GM19043 (cell line): ENCODE measurements at regions not wholly inside any gene's neighbourhood (a gene's known extent, or its start where the extent isn't known, plus 50 kb on each side); places are given as distances from the start of the nearest gene placed in this dataset.

Source experiments
- ATAC-seq: cut with Tn5 transposase; IDR thresholded peaks from one replicate; pipeline ENCODE4 v1.9.1; 2021; ENCODE audit warnings: low read depth; ENCODE audit not compliant: unreplicated experiment

DNA sequence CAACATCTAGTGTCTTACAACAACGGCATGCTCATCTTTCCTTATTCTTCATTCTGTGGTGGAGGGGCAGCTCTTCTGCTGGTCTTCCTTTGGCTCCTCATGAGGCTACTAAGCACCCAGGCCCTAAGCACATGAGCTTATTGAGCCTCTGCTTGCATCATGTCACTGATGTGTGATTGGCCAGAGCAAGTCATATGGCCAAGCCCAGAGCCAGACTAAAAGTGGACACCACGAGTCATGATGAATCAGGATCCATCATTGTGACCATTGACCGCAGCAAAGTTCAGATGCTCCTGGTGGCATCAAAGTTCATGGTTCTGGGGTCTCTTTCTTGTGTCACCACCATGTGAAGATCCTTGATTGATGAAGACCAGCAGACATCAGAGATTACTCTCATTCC, 192.0 kb upstream of the FOXA2 start:
- ATAC-seq: no peak

DNA sequence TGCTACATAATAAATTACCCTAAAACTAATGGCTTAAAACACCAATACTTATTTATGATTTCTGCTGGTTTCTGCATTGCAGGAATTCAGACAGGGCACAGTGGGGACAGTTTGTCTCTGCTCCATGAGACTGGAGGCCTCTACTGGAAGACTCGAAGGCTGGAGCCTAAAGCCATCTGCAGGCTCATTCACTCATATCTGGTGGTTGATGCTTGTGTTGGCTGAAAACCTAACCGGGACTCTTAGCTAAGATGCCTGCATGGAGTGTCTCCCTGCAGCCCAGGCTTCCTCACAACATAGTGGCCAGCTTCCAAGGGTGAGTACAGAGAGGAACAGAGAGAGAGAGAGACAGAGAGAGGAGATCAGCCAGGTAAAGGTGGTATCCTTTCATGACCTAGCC, 195.5 kb upstream of the FOXA2 start:
- ATAC-seq: no peak

GRCh38 chr20:22781869-22782268, 197.5 kb upstream of the FOXA2 start:
- no peak for ATAC-seq

DNA sequence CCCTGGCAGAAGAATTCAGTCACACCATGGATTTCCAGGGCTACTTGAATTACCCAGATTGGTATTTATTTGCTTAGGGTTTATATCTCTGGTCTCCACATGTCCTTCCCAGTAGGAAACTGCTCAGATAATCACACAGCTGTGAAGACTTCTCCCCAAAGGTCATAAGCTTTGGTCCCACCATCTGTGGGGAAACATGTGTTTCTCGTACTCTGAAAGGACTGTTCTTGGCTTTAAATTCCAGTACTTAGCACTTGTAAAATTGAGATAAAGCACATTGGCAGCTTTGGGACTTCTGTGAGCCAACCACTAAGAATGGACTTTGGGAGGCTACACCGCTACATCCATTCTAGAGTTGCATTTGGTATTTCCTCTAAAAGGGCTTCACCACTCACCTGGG, 205.3 kb upstream of the FOXA2 start:
- ATAC-seq: no peak

DNA sequence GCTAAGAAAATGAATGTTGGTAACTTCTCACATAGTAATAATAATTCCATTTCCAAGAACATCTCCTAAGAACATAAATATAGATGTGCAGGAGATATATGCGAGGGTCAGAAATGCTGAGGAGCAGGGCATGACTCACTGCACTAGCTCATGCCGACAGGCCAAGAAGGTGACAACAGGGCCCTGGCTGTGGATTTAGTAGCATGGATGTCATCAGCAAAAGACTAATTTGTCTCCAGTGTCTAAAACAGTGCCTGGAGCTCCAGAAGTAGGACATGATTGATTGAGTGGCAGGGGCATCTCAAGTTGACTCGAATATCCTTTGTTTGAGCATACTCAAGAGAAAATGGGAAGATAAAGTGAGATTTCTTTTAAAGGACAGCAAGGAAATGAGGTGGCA, 207.0 kb upstream of the FOXA2 start:
- ATAC-seq: no peak

DNA sequence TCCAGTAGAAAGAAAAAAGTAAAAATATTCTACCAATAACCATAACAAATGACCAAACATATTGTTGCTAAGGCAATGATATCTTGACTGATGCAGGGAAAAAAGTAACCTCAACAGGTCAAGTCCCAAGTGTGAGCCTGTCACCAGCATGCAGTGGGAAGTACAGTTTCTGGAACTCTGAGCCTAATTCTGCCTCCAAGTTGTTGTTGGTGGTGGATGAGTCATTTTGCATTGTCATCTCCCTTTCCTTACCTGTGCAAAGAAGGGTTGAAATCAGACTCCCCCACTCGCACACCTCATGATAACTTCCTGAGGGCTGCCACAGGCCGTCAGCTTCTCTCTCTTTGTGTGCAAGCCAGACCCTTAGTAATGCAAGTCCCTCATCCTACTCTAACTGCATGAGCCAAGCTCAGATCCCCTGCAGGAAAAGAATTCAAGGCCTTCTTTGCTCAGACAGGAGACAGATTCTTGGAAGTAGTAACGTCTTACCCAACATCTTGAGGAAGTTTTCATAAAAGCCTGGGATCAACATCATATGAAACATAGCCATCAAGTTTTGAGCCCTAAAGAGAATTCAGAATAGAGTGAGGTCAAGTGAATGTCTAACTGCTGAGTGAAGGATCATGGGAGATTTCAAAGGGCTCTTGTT, 207.6 kb upstream of the FOXA2 start:
- ATAC-seq: no peak

GRCh38 chr20:22794200-22794599, 209.8 kb upstream of the FOXA2 start:
- no peak for ATAC-seq

DNA sequence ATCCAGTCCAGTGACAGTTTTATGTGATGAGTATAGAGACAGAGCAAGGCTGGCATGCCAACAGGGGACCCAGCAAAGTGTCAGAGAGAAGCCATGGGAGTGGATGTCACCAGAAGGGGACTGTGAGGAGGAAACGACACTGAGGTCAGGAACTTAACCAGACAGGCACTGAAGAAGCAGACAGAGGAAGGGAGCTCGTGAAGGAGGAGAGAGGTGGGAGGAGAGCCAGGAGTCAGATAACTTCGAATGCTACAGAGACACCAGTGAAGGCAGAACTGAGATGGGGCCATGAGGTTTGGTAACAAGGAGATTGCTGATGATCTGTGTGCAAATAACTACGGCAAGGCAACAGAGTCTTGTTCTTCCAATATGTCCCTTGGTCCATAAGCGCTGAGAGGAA, 211.1 kb upstream of the FOXA2 start:
- no peak for ATAC-seq

GRCh38 chr20:22795871-22796270, 211.5 kb upstream of the FOXA2 start:
- no peak for ATAC-seq

DNA sequence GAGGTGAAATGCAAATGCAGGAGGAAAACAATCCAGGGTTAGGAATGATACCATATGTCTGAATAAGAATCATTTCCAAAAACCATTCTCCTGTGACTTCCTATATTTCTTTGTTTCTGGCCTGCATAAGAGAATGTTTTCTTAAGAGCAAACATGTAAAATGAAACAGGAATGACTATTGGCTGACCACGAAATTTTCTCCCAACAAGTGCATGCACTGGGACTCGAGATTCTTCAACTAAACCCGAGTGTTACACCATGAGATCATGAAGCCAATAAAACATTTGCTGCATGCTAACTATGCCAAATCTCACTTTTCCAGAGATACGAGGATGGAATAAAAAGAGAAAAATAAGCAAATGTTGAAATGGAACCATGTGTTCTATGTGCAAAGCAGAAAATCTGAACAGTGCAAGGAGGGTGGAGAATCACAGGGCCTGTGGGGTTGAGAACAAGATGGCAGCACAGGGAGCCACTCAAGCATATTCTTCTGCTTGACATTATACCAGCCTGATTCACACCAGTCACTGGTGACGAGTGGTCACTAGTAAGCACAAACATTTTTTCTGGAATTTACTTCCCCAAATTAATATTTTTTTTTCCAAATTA, 212.2 kb upstream of the FOXA2 start:
- no peak for ATAC-seq

- ATAC-seq: no peak
Observed at GRCh38 chr20:22797103-22797502, 212.7 kb upstream of the FOXA2 start.

GRCh38 chr20:22799687-22800086, 215.3 kb upstream of the FOXA2 start:
- no peak for ATAC-seq

GRCh38 chr20:22800129-22800528, 215.8 kb upstream of the FOXA2 start:
- ATAC-seq: no peak

DNA sequence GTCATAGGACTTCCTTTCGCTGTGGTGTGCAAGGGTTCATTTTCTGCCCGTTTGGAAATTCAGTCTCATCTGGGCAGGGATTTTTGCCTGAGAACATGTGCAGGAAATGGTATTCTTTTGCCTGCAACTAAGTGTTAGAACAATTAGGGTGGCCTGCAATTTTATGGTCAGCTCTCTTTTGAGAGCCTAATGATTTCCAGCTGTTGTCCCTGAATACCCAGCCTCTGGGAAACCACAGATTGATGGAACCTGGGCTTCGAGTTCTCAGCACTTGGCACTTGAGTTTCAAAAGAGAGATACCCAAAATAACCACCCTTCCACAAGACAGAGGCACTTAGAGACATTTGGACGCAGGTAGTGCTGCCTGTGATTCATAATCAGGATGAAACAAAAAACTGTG, 217.2 kb upstream of the FOXA2 start:
- ATAC-seq: no peak

DNA sequence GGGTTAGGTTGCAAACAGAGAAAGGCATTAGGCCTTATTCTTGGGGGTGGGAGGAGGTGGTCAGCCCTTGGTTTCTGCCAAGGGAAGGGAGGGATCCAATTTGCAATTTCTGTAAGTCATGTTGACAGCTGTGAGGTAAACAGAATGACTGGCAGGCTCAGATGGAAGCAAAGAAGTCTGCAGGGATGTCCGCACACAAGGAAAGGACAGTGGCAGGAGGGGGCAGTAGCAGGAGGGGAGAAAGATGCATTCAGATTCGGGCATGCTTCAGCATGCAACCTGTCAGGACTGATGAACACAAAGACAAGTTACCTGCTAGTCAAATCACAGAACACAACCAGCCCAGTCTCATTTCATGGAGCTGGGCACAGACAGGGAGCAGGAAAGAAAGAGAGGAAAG, 217.9 kb upstream of the FOXA2 start:
- ATAC-seq: no peak

DNA sequence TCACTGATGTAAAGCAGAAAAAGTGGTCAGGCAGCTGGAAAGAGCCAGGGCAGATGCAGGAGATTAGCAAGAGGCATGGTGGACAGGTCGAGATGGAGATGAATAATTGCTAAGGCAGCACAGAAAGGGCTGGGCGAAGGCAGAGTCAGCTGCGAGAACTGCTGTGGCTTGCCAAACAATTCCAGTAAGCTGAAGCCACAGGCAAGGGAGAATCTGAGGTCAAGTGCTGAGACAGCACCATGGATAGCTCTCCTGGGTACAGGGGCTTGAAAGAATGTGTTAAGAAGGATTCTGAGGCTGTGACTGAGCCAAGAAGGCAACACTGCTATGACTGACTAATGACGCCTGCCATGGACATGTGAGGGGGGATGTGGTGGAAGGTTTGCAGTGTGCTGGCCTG, 220.8 kb upstream of the FOXA2 start:
- no peak for ATAC-seq

DNA sequence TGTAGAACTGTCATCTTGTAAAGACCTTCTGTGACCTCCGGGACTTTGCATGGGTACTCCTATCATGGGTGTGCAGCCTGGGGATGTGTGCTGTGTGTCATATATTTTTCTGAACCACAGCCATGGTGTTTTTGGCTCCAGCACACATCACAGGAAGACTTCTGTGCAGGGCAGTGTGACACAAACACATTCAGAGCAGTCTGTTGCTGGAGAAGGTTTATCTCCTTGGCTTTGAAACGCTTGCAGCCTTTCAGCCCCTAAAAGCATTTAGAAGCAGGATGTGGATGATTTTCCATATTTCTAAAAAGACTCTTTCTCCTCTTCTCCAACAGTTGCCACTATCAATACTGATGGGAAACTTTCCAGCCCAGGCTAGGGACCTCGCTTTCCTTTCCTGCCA, 221.6 kb upstream of the FOXA2 start:
- ATAC-seq: no peak

DNA sequence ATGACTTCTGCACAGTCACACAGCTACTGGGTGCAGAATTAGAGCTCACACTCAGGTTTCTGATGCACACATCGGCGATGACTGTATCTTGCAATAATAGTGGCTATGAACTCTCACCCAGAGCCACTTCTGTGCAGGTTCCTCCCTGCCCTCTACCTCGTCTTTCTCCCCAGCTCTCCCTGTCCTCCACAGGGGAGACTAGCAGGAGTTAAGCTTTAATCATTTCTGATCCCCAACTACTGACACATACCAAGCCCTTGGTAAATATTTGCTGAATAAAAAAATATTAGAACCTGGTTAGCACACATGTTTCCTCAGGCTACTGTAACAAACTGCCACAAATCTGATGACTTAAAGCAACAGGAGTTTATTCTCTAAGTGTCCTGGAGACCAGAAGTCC, 222.7 kb upstream of the FOXA2 start:
- ATAC-seq: no peak

DNA sequence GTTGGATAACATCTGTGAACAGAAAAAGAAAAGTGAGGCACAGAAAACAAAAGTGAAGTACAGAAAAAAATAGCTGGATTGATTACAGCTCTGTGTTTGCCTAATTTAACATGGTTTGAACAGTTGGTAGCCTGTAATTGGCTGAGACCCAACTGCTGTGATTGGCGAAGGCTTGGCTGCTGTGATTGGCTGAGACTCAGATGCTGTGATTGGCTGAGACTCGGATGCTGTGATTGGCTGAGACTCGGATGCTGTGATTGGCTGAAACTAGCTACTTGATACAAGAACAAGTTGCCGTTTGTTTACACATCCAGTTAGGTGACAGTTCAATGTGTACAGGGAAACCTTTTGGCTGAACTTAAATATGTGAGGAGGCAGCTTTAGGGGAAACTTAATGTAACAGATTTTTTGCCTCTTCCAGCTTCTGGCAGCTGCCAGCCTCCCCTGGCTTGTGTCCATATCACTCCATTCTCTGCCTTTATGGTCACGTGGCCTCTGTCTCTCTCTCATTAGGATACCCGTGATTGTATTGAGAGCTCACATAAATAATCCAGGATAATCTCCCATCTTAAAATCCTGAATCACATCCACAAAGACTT, 223.4 kb upstream of the FOXA2 start:
- ATAC-seq: no peak

DNA sequence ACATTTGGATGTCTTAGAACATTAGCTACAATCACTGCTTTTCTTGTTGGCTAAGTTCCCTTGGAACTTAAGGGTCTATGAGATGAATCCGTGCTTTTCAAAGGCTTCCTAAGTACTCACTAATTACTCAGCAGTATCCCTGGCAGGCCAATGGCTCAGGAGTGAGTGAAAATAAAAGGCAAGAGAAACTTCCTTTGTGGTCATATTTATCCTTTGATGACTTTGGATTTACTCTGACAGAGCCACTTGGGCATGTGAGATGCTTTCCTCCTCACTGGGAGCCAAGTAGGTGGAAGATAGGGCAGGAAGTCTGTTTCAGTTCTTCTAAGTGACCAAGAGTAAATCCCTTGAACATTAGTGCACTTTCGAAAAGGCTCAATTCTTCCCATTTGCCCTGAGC, 224.3 kb upstream of the FOXA2 start:
- ATAC-seq: no peak

DNA sequence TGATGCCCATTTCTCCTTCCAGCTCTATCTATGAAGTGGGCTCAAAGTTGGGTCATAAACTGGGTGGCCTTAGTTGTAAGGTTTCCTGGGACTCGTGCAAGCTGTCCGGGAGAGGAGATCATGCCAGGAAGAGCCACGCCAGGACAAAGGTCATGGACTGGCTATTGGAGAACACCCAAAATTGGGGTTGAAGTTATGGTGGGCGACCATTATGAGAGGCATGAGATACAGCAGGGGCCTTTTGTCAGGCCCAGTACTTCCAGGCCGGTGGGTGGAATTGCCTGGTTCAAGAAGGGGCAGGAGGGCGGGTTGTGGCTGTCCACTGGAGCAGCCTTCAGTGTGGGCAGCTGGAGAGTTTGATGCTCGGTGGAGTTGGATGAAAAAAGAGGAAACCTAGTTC, 225.1 kb upstream of the SSTR4 start:
- no peak for ATAC-seq
